Activated CD8-positive, alpha-beta memory T cell treated with anti-CD3 and anti-CD28 coated beads, Interleukin-2, amount 50 U/mL, for 4 hours (primary cell): ENCODE measurements at regions not wholly inside any gene's neighbourhood (a gene's known extent, or its start where the extent isn't known, plus 50 kb on each side); places are given as distances from the start of the nearest gene placed in this dataset.

ENCODE experiments used
- DNase-seq: peaks from one replicate; pipeline ENCODE4 v3.0.0-alpha.2; 2020

DNA sequence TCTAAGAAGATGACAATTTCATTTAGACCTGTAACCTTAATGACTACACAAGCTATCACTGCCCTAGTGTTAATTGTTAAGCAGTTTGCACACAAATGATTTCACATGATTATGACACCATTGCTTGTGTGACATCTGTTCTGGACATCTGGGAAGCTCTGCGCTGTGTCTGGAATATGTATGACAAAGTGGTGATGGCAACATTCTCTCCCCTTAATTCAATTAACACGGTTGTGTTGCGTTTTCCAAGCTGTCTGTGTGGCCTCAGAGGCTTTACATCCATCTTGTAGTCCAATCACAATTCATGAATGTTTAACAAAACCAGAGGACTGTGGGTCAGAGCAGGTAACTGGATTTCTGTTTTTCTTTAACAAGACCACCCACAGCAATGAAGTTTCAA, 204.4 kb downstream of the COG6 start:
- DNase-seq, result no peak

DNA sequence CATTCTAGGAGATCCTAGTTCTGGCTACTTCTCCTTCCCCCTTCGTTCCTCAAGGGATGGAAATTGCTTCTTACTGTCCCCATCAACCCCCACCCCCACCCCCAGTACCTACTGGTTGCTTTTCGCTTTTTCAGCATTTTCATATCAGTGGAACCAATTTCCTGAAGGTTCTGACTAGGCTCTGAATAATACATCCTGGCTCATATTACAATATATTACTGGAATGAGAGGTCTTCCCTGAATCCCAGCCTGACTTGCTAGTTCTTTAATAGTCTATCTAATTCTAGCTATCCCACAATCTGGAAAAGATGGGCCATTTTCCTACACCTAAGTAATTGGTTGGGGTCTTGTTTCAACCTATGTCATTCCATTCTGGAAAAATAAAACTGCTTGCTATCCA, 207.4 kb downstream of the COG6 start:
- no peak for DNase-seq

DNA sequence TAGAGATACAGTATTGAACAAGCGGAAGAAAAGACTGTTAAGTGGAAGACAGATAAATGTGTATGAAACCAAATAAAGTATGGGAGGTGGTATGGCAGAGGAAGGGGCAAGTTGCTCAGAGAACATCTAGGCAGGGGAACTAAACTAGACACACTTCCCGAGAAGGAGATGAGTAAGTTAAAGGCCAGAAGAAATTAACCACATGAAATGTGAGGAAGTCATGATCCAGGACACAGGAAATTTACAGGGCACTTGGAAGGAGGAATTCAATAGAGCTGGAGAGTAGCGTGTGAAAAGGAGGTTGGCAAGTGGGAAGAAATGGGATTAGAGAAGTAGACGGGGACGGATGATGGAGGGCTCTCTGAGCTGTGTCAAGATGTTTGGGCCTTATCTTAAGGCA, 208.8 kb downstream of the COG6 start:
- no peak for DNase-seq

DNA sequence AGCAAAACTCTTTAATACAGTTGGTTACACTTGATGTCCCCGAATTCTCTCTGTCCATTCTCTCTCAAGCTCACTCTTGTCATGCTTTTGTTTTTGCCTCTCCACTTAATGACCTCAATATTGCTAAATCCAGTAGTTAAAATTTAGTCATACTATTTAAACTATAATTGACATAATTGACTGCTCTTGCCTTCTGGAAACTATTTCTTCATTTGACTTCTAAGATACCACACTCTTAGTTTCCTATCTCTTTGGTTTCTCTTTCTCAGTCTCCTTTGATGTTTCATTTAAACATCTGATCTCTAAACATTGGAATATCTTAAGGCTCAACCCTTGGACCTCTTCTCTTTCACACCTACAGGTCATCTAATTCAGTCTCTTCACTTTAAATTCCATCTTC, 211.3 kb downstream of the COG6 start:
- DNase-seq, result no peak

DNA sequence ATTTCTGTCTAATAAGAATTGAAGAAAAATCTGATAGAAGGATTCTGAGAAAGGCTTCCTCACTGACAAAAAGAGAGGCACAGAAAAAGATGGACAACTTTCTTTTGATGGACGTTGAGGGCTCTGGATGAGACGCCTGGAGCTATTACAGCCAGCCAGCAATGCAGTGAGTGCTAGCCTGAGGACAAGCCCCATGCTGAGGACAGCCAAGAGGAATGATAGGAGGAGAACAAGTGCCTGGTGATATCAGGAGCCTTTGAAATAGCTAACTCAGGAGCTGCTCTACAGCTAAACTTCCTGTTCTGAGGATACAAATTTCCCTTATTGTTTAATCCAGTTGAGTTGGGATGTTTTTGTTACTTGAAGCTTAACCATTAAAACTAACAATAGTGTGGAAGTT, 212.3 kb downstream of the COG6 start:
- no peak for DNase-seq

DNA sequence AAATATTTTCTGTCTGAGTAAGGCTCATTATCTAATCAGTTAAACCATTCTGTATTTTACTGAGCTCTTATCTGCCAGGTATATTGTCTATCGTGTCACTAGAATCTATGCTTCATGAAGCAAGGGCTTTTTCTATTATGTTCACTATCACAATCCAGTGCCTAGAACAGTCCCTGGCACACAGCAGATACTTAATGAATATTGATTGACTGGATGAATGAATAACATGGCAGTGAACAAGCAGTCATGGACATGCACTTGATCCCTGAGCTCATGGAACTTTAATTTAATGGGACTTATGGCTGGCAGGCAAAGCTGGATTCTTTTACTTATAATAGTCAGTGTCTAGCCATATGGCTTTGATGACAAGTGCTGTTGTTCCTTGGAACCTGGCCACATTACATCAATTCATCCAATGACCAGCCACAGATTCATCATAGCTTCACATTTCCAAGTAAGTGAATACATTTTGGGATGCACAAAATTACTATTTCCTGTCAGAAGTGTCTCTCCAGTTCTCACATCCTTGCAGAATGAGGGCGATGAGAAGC, 214.8 kb downstream of the COG6 start:
- no peak for DNase-seq

DNA sequence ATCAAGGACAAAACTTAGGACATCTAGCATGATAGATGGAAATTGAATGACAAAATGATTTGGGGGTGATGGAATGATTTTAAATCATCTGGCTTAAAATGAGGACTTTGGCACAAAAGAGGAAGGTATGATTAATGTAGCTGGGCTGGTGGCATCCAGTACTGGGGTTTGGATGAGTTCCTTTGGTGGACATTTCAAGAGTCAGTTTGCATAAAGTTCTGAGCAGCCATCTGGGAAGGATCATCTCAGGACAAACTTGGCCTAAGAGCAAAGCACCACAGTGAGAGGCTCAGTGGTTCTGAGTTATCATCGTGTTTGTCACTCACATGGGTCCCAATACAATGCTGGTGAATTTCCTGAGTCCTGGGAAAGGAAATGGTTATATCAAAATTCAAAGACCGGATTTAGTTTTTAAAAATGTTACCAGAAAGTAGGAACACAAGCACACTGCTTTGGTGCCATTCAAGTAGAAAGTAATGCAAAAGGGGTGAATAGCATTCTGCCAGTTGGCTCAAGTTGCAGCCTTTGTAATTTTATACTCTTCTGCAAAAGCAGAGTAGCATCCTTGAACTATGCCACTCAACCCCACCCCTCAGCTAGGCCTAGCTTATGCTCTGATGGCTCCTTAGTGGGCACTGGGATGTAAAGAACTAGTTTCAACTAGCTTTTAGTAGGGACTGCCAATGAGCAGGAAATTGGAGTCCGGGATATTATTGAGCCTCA, 219.0 kb downstream of the COG6 start:
- DNase-seq, result no peak

DNA sequence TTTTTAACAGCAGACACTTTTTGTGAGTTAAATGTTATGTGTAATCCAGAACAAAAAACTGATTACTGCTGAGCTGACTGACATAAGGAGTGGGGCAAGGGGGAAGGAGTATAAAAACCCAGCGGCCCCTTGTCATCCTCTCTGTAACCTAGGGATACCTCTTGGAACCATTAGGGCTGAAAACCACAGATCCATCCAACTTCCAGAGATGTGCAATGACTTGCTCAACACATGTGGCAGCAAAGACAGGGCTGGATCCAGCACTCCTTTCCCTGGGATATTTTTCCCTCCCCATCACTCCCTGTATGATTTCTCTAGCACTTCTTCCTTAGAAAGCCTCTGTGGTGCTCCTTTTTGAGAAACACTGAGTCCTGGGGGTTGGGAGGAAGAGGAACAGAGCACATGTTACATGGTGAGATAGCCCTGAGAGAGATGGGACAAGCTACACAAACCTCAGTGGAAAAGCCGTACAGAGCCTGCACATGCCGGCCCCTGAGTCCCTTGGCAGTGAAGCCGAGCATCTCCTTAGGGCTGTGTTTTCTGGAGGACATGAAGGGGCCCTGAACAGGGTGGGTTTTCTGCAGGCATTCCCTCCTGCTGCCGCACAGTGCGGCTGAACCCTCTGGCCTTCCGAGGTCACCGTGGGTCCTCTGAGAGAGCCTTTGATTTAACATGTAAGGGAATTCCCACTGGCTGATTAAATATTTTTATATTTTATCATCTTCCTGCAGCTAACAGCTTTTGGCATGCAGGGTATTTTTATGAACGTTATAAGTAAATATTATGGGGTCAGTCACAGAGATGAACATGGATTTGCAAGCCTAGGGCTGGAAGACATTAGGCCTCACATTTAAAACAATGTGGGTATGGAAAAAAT, 219.9 kb downstream of the COG6 start:
- no peak for DNase-seq

DNA sequence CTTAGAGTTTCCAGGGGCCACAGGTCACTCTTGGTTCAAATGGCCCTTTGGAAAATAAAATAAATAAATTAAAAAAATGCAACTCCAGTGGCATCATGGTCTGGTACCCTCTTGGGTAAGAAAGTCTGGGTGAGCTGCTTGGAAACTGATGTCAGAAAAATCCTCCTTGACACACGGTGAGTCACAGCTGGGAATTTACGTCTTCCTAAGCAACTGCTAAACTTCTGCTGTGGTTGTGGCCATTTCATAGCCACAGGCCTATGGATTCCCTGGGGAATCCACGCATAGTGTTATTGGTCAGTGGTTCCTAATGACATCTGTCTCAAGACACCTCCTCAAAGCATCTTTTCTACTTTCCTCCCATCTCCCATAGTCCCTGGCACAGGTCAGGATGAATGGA, 220.8 kb downstream of the COG6 start:
- no peak for DNase-seq

DNA sequence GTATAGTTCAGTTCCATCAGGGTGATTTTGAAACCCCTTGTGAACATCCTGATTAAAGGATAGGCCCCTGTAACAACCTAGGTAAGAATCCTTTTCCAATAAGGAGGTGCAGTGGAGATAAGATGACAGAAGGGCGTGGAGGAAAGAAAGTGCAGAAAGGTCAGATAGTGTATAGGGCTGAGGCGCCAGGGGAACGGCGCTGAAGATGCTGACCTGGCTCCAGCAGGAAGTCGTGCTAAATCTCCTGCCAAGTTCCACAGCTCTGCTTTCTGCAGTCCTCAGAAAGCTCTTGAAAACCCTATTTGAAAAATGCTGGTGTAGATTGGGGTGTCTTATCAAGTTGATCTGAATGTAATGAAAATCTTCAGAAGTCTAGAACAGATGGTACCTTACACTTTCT, 221.7 kb downstream of the COG6 start:
- DNase-seq, result no peak

DNA sequence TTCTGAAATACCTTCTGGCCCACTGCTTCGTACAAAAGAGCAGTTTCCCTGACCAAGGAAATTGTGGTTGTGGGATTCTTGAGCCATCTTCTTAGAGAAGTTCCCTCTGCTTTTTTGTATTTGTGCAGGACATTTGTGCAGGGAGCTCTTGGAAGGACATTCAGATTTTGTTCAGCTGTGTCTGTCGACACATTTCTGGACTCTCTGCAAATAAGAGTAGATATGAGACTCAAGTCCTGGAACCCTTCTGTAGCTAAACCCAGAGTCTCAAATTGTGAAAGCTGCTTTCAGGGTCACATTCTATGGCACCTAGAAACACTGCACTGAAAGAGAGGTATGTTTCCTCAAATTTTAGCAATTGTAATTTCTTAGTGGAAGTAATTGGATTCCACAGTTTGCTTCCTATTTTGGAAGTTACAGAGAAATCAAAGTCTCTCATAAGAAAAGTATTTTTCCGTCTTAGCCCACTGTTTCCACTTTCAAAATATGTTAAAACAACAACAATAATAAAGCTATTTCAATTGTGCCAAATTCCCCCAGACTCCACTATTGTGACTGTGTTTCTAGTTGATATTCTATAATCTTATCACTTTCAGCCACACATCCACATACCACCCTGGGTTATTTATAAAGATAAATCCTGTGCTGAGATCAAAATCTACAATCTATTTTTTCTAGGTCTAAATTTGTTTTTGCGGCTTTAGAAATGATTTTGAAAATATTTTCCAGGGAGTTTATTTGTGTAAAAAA, 224.0 kb downstream of the COG6 start:
- DNase-seq, result no peak

DNA sequence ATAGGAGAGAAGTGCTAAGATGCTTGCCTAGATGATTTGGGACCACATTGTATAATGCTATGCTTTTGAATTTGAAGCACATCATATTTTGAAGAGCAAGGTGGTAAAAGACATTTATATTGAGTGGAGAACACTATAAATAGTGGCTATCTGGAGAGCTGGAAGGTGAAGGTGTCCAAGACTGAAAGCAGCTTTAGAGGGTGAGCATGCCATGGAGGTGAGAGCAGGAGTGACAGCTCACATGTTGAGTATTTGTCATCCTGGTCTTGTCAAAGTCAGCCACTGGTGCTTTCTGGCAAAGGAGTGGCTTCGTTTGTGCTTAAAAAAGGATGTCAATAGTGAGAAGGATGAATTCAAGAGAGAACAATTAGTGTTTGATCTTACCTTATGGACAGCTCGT, 225.9 kb downstream of the COG6 start:
- DNase-seq, result no peak

DNA sequence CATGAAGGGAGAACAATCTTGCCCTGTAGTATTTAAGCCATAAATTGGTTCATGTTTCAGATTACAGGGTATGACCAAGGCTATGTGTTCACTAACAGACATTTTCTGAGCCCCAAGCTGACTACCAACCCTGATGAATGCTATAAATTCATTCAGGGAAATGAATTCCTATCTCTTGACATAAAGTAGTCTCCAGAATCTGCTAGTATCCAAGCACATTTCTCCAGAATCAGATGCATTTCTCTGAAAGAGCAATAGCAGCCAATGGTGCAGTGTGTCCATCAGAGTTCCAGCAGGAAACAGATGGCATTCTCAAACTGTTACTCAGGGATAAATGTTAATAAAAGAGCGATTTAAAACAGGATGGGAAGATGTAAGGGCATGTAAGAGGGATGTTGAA, 226.4 kb downstream of the COG6 start:
- no peak for DNase-seq

DNA sequence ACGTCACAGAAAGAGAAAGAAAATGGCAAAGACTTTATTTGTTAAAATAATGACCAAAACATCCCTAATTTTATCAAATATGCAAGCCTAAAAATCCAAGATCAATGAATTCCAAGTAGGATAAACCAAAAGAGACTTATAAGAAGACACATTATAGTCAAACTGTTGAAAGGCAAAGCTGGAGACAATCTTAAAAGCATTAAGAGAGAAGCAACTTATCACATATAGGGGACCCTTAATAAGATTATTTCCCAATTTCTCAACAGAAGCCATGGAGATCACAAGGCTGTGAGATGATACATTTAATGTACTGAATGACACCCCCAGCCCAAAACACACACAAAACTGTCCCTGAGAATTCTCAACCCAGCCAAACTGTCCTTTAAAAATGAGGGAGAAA, 228.7 kb downstream of the COG6 start:
- no peak for DNase-seq

DNA sequence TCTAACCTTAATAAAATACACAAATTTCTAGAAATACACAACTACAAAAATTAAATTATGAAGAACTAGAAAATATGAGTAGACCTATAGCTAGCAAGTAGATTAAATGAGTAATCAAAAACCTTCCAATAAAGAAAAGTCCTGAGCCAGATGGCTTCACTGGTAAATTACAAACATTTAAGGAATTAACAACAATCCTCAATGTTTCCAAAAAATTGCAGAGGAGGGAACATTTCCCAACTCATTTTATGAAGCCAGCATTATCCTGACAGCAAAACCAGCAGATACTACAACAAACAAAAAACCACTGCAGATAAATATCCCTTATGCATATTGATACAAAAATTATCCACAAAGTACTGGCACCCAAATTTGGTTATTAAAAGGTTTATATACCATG, 230.9 kb downstream of the COG6 start:
- no peak for DNase-seq

DNA sequence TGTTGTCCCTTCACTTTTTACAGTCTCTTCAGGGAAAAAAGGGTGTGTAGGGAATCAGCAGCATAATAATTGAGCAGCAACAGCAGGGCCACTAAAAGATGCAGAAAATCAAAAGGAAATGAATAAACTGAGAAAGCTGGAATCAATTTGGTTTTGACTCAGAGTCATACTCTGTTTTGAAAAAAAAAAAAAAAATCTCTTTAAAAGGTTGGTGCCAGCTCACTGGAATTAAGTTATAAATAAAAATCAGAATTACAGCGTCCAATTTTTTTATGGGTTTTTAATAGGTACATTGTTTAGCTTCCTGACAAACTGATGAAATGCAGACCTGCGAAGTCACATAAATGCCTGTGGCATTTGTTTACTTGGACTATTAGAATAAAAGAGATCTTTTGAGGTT, 231.9 kb downstream of the COG6 start:
- DNase-seq, result no peak

DNA sequence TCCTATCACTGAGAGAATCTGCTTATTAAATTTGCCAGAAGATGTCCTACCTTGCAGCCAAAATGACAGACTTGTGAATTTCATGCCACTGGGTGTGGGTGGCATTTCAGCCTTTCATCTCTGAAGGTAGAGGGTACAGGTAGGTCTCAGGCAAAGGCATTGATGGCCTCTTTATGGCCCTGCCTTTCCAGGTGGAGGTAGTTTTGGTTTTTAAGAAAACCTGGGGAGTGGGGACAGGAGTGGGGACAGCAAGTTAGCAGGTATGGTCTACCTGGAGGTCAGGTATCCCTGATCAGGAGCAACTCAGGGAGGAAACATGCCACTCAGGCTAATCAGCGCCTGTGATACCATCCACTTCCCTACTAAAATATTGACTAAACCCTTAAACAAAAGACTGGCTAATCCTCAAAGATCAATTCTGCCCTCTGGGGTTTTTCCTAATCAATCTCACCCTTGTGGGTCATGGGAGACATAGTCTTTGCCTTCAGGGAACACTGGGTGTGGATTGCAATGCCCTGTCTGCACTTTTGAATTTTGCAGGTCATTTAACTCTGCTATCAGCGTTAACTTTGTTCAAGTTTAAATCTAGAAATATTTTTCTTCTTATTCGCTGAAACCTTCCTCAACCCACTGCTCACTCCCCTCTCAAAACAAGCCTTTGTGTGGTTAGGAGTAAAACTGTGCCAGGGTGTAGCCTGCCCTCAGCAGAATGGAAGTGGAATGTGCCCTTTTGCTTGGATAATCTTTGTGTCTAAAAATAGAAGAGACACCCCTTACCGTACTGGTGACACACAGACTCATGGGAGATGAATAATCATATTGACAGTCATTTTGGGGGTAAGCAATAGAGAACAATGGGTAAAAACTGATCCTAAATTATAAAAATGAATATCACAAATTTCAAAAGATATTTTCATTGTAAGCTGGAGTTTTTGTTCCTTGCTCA, 233.7 kb downstream of the COG6 start:
- DNase-seq, result no peak

DNA sequence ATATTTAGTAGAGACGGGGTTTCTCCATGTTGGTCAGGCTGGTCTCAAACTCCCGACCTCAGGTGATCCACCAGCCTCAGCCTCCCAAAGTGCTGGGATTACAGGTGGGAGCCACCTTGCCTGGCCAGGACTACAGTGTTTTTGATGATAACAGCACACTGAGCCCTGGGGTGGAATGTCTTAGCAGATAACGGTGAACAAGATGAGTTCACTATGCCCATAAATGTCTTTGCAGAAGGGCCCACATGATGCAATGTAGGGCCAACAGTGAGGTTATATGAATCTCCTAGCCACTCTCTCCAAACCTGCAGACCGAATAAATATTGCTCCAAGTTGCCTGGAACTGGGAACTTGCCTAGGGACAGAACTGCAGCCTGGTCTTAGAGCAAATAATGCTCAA, 235.1 kb downstream of the COG6 start:
- DNase-seq, result no peak

DNA sequence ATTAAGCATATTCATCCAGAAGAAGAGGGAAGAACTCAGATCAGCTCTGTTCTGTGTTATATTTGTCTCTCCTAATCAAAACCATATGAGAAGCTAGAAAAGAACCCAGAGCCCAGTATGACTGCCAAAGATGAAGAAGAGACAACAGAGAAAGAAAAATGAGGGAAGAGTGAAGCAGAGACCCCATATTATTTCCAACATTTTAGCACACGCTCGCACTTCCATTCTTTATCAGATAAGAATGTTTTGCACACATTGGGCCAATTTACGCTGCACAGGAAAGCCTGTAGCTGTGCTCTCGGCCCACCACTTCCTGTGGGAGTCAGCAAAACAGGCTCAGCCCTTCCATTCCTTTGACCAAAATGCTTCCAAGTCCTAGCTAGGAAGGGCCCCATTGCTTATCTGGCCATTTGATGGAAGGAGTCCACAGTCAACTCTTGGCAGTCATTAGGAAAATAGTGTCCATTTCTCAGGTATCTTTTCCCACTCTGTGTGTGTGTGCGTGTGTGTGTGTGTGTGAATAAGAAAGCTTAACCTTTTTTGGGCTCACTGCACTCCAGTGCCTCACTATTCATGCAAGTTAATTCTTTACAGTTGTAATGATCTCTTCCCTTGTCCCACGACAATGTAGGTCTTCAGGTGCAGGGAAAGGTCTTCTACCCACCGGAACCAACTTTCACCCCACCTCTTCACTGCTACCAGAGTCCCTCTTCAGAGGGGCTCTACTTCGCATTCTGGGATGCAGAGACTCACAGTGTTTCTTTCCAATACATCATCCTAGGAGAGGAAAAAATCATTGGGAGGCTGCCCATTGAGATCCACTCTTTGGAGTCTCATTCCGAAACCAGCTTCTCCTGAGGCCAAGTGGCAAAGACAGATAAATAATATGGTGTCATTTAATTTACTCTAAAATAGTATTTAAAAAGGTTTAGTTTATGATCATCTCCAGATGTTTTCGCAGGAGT, 237.5 kb downstream of the COG6 start:
- no peak for DNase-seq

DNA sequence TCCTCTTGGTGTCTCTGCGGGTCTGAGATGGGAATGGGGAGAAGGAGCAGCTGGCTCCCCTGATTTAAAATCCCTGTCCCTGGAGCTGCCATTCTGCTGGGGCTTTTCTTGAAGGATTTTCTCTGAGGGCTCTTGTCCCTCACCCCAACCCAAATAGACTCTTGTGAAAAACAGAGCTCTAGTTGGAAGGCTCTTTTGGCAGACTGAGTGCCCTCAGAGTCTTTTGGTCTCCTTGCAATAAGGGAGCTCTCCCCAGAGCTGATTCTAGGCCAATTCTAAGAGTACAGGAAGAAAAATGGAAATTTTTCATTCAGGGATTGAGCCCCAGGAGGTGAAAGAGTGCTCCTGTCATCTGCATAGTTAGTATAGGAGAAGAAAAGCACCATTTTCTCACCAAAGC, 238.3 kb downstream of the COG6 start:
- DNase-seq, result no peak

DNA sequence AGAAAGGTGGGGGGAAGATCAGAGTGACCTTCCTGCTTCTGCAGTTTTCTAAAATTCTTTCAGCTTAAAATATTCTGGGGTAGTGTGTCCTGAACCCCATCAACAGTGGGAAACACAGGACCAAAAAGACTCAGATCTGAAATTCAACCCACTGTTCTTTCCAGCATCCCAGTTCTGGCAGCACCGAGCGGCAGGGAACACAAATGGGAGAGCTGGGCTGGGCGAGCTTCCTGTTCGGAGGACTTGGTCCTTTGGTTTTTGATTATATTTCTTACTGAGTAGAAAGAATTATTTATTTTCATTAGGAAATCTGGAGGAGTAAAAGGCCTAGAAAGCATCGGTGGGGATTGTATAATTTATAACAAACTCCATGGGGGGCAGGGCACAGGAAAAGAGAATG, 239.1 kb downstream of the COG6 start:
- DNase-seq, result no peak
